HT-29 (cell line): ENCODE measurements at regions not wholly inside any gene's neighbourhood (a gene's known extent, or its start where the extent isn't known, plus 50 kb on each side); places are given as distances from the start of the nearest gene placed in this dataset.
"Not testable (repeated sequence)": the region's sequence is repeated elsewhere in the genome, so short reads cannot be mapped to it uniquely, and the experiment has no call there.

Experiments used
- DNase-seq: peaks from one replicate; pipeline ENCODE4 v3.0.0-alpha.2; 2015; ENCODE audit warnings: low spot score

DNA sequence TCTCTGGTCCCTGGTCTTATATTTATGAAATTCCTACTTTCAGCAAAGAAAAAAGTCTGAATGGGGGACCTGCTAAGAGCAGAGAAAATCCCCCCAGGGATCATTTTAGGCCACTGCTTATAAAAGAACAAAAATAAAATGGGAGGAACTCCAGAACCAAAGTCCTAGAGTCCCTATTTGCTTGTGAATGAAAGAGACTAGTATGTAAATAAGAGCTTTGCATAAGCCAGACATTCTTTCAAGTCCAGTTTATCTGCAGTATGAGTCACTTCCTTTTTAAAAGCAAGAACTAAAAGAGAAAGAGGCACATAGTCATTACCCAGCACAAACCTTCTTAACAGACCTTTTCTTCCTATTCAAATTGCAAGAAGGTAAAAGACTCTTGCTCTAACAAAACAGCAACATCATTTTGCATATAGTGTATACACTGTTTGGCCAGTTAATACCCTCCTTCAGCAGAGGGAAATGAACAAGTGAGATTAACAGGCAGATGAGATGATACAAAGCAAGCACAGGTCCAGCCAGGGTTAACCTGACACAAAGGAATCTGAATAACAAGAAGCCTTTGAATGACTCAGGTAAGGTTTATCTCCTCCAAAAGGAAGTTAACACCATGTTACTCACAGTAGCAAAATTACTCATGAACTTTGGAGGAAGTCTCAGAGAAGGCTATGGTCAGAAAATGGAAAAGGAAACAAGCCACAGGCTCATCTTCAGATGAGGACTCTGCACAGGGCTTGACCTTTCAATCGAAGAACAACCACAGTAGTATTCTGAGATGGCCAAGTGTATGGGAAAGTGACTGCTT is 87.3 kb downstream of the PHLDA1 start:
- DNase-seq = peak; percentile 91

DNA sequence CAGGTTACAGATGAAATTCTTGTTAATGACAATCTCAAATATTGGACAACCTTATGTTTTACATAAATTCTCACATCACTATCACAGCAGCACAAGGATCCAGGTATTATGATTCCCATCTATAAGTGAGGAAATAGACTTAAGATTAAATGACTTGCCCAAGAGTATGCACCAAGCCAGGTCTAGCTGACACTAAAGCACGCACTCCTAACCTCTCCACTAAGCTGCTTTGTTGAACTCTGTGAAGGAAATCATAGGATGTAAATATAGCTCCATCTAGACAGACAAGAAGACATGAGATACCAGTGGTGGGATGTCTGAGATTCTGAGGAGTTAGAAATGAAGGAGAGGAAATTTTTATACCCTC is 87.9 kb downstream of the PHLDA1 start:
- DNase-seq = no peak

DNA sequence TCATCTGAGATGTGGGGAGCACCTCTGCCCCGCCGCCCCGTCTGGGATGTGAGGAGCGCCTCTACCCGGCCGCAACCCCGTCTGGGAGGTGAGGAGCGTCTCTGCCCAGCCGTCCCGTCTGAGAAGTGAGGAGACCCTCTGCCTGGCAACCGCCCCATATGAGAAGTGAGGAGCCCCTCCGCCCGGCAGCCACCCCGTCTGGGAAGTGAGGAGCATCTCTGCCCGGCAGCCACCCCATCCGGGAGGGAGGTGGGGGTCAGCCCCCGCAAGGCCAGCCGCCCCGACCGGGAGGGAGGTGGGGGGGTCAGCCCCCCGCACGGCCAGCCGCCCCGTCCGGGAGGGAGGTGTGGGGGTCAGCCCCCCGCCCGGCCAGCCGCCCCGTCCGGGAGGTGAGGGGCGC is 89.9 kb downstream of the PHLDA1 start:
- DNase-seq = not testable (repeated sequence)

DNA sequence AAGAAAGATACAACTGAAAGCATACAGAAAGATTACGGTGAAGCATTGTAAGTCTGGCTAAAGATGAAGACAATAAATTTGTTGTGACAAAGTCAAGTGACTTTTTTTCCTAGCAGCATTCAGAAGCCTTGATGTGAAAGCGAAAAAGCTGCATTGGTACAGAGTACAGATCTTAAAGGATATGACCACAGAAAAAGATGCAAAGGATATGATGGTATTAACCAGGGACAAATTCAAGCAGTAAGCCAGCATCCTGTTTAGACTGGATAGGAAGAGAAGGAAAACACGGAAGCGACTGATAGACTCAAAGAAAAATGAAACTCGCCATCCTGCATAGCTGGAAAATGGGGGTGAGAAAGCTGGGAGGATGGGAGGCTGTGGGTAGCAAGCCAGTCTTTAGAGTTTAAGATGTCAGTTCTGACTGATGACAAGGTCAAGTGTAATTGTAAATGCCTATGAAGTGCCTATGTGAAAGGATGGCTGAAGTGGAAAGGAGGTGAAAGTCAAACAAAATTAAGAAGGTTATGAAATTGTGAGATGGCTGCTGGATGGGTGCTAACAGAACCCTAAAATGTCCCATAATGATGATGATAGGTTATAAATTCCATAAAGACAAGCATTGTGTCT is 92.4 kb downstream of the PHLDA1 start:
- DNase-seq = no peak

DNA sequence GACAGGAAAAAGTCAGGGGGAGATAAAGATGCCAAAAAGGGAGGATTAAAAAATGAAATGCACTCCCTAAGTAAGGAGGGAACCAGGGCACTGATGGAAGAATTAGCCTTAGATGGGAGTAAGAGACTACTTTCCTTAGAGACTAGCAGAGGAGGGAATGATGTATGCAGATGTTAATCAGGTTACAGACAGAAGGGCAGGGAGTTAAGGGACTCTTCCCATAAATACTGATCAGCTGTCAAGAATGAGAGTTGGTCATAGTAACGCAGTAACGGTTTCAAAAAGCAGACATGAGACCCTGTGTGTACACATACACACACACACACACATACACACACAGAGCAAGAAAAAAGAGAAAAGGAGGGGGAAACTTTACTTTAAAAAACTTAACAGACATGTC is 93.4 kb downstream of the PHLDA1 start:
- DNase-seq = no peak

DNA sequence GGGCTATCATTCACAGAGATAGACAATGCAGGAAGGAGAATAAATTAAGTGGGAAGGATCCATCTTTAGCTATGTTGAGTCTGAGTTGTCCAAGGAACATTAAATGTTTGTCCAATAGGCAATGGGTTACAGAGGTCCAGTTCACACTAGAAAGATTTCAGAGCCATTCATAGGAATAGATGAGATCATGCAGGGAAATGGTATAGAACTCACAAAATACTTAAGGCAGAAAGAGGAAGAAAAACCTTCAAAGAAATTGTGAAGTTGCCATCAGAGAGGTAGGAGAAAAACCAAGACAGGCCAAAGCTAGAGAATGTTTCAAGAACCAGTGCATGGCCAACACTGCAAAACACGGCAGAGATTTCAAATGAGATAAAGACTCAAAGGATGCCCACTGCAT is 94.1 kb downstream of the PHLDA1 start:
- no peak for DNase-seq

DNA sequence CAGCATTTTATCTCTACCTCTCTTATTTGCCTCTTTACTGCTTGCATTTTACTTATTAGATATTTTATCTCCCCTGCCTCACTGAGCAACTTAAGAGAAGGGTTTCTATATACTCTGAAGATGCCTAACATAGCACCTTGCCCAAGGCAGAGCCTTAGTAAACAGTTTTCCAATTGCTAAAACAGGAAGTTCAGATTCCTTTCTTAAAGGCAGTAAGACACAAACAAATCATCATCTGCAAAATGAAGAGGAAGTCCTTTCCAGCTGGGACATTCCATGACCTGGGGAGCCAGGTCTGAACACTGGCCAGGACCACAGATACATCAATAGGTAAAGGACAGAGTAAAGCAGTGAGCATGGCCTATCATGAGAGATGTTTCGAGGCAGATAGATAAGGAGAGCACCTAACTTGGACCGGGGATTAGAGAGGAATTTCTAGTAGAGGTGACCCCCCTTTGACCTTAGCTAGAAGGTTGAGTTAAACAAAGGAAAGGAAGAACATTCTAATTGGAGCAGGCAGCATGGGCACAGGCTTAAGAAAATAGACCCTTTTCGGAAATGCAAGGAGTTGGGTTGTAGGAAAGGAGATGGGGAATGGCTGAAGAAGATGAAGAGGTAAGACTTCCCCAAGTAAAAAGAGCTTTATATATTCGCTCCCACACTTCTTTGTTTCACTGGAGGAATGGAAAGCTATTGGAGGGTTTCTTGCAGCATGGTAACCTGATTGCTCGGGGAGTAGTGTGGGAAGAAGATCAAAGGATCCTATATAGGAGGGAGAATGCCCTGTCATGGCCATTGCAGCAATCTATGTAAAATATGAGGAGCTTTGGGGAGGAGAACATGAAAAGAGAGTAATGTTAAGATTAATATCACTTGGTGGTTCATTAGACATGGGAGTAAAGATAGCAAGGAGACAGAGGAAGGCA is 94.8 kb downstream of the PHLDA1 start:
- DNase-seq = no peak

DNA sequence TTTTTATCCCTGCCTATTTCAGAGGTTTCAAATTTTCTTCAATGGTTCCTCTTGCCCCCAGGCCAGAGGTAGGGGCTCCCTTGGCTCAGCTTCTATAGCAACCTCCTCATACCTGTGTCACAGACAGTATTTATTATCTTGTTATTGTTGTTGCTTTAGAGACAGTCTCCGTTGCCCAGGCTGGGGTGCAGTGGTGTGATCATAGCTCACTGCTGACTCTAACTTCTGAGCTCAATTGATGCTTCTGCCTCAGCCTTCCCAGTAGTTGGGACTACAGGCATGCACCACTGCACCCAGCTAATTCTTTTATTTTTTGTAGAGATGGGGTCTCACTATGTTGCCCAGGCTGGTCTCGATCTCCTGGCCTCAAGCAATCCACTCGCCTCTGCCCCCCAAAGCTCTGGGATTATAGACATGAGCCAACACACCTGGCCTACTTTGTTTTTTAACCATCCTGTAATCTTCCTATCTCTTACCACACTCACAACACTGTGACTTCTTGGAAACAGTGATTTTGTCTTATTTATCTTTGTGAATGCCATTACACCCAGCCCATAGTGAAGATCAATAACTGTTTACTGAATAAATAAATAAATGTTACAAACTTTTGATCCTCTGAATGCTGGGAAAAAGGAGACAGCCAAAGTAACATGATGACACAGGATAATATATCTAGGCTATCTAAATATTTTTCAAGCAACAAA is 95.9 kb downstream of the PHLDA1 start:
- no peak for DNase-seq

DNA sequence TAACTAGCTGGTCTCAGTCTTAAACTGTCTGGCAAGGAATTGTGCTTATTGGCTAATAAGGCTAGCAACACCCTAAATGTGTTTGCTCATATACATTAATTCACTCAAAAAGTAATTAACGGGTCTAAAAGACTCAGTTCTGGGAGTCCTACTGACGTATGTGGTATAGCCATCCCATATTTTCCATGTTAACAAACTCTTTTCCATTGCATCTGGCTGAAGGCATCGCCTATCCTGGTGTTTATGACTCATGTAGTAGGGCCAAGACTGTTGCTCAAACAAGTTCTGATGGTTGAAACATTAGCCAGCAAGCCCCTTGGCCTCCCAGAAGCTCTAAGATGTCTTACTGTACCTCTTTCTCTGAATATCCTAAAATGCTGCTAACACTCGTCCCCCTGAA is 98.5 kb downstream of the PHLDA1 start:
- DNase-seq = peak; percentile 64

DNA sequence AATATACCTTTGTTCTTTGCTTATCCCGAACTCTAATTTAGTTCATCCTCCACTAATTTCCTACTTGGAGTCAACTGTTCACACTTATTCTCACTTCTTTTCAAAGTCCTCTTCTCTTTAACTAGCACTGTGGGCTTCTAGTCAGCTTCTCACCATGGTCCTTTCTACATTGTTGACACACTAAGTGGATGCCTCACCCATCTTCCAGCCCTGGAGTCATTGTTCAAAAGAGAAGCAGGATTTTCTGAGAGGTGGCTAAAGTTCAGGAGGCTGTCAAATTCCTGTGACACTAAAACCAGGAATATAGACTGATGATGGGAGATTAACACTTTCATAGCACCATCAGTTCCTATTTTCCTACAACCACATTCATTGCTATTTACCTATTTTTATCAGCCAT is 99.3 kb downstream of the PHLDA1 start:
- DNase-seq = no peak

DNA sequence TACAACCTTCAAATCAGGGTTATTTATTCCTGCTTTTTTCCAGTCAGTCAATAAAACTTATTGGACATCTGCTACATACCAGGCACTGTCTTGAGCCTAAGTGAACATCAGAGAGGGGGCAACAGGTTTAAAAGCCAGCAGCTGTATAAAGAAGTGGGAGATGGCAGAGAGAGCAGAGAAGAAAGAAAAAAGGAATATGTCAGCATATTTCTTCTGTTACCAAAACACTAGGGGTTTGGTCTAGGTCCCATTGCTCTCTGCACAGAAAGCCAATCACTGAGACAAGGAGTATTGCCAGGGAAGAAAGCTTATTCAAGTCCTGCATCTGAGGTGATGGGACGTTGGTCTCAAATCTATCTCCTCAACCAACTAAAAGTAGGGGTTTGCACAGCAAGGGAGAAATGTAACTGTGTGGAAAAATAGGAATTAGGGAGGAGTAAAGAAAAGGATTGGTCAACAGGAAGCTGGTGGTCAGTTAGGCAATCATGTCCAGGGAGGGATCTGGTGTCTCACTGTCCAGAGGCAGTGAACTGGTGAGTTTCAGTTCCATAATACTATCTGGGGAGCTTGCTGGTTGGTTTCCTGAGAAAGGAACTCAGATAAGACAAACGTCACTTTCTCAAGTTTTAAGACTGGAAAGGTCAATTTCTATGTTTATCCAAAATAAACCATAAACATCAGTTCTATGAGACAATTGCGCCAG is 107.5 kb downstream of the PHLDA1 start:
- DNase-seq = no peak

DNA sequence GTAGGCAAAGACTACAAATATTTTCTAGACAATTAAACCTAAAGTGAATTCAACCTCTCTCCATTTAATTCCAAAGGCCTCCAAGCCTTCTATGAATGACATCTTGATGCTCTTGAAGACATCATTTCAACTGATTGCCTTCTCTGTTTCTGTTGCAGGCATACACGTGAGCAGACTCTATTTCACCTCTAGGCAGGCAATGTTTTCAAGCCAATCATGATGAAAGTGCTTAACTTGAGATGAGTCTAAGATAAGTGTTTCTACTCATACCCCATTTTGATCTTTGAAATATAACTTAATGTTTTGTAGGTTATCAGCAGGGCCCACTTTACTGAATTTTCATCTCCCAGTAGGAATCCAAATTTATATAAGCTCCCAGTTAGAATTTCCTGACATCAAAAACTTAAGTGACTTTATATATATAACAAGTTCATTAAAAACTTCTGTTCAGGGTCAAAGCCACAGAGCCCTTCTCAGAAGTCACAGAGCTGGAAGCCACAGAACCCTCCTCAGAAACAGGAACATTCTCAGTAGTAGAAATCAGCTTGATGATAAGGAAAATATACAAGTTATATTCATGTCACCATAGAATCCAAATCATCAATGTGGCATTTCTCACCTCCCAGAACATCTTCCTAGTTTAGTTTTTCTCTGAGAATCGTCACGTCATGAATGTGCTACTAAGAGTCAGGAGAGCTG is 108.5 kb downstream of the PHLDA1 start:
- DNase-seq = no peak

DNA sequence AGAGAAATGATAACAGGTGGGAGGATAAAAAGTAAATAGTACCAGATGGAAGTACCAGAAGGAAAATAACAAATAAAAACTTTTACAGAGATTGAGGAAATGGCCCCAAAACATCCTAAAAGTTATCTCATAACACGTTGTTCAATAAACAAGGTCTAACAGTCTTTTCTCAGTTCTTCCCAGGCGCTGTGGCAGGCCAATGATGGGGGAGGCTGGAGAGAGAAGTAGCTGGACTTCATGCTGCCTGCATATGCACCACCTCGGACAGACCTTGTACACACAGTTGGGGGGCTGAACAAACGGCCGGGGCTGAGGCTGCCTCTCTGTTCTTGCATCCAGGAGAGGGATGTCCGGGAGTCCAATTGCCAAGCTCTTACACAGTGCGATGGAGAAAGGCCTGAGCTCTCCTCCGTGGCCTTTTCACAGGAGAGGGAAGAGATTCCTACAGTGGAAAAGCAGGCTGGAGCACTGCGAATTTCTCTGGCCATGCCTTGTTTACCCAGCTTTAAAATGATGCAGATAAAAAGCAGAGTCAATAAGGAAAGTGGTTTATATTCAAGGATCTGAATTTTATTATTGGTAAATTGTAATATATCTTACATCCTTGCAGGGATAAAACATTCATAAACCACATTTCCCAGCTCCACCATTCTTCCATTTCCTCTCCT is 109.8 kb downstream of the PHLDA1 start:
- peak; percentile 35 for DNase-seq

DNA sequence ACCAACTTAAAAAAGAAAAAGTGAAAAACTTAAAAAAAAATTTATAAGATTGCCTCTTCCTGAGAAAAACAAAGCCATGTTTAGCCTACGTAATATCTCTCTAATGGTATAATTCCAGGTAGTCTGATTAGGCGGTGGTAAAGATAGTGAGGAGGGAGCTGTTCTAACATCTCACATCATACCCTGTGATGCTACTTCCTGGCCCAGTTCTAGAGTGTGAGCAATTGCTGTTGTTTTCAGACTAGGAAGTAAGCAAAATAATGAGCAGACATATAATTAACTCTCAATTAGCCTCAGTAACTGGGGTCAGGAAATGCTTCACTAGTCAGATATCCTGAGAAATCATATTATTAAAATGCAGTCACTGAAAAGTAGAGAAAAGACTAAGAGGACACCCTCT is 113.9 kb downstream of the PHLDA1 start:
- DNase-seq = no peak

DNA sequence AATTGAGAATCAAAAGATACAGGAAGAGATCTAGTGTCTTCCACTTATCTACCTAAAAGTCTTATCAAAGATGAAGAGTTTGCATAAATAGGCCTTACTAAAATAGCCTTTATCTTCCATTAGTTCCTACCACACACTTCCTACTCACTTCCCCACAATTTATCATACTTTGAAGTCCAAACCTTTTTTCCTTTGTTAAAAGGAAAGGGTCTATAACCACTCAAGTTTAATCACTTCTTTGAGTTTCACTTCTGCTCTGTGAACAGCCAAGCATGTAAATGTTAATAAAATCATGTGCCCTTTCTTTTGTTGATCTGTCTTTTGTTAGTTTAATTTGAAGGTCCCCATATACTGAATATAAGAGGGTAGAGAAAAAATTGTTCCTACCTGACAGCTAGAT is 114.5 kb downstream of the PHLDA1 start:
- no peak for DNase-seq

DNA sequence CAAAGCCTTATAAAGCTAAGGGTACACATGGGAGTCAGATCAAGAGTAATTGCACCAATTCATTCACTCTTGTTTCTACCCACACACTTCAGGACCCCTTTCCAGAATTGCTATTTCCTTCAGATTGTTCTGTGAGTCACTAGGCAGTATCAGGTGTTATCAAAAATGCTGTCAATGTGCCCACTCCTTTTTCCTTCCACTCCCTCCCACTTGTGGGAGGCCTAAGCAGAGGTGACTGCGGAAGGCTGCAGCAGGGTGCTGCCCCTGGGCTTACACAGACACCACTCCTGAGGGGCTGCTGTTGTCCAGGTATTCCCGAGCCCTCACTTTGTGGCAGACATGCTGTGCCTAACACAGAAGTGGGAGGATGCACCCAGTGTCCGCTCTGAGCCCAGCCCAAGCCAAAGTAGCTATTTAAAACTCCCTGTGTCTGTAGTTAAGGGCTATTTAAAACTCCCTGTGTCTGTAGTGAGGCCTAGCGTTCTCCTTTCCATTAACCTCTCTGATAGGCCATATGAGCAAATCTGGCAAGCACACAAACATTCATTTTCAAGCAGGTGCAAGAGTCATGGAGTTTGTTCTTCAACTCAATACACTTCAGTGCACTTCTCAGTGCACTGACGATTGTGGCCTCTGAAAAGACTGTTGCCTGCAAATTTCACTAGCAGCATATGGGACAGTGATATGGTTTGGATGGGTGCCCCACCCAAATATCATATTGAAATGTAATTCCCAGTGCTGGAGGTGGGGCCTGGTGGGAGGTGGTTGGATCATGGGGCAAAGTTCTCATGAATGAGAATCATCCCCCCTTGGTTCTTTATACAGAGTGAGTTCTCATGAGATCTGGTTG is 117.8 kb downstream of the PHLDA1 start:
- DNase-seq = no peak

DNA sequence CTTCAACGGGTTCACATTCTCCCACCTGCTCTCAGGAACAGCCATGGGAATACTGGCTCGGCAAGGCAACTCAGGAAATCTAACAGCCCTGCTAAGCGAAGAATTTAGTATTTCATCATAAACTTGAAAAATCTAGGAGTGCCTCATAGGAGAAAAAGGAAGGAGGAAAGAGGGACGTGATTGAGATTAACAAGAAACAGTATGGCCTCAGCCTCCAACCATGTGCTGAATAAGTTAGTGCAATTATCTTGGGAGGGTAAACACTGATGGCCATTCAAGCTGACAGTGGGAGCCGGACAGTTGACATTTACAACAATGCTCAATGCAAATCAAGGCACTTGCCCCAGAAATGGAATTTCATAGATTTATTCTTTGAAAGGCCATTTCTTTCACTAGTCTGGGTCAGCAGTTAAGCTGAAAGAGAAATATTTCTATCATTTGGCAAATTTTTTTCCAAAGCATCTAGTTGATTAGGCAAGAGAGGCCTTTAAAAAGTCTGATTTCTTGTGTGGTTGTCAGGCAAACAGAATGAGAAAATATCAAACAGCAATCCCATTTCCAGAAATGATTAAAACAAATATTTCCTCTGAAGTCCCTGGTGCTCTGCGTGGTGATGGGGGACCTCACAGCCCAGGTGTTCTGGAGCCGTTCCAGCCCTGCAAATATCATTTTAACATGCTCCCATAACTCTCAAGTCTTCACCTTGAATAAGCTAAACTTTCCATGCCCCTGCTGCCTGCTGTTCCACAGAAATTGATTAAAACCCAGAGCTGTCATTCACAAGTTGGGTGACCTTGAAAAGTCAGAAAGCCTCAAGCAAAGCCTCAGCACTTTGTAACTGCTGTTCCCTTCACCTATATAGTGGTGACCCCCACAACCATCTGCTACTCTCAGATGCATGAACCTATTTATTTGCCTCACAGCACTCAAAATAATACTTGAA is 121.6 kb downstream of the PHLDA1 start:
- DNase-seq = no peak
